ENCODE measurements at regions not wholly inside any gene's neighbourhood (a gene's known extent, or its start where the extent isn't known, plus 50 kb on each side); places are given as distances from the start of the nearest gene placed in this dataset.

- DNase-seq (ENCODE audit: low read depth, low spot score) = no peak
- no peaks in the 10 kb centered on the region for H3K36me3 Mint-ChIP-seq (ENCODE audit: low read depth)
- no peaks in the 10 kb centered on the region for H3K27me3 Mint-ChIP-seq (ENCODE audit: low read depth)
- TF ChIP-seq CTCF (conservative IDR thresholded peaks at IDR 0.05) = no peak
- no peak overlapping the region for H3K27ac Mint-ChIP-seq (ENCODE audit: unreplicated experiment)
- no peak overlapping the region for H3K4me3 Mint-ChIP-seq
- no peaks in the 10 kb centered on the region for H3K4me1 Mint-ChIP-seq
- H3K9me3 Mint-ChIP-seq = peaks cover 2% of the 10 kb centered on the region
Measured at GRCh38 chr7:85714043-85714578, 527.3 kb upstream of the SEMA3D start.

DNA sequence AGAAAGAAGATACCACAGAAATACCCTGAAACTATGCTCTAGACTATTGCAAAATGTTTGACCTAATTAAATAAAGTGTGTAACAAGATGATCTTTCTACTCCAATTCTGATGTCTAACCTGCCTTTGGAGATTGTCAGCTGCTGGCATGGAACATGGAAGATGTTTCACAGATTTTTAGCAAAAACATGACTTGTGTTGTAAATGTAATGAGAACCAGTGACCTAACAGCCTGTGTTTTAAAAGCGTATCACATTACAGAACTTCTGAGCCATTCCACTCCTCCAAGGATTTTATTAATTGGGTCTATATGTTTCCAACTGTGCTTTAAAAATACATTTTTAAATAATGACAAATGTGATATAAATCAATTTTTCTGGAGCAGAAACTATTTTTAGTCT is 526.3 kb upstream of the SEMA3D start:
- TF ChIP-seq CTCF (conservative IDR thresholded peaks at IDR 0.05) = no peak
- H3K27ac Mint-ChIP-seq (ENCODE audit: unreplicated experiment) = no peak overlapping the region
- no peaks in the 10 kb centered on the region for H3K36me3 Mint-ChIP-seq (ENCODE audit: low read depth)
- H3K4me1 Mint-ChIP-seq = no peaks in the 10 kb centered on the region
- no peak for DNase-seq (ENCODE audit: low read depth, low spot score)
- no peaks in the 10 kb centered on the region for H3K9me3 Mint-ChIP-seq
- no peak overlapping the region for H3K4me3 Mint-ChIP-seq
- H3K27me3 Mint-ChIP-seq (ENCODE audit: low read depth) = no peaks in the 10 kb centered on the region

DNA sequence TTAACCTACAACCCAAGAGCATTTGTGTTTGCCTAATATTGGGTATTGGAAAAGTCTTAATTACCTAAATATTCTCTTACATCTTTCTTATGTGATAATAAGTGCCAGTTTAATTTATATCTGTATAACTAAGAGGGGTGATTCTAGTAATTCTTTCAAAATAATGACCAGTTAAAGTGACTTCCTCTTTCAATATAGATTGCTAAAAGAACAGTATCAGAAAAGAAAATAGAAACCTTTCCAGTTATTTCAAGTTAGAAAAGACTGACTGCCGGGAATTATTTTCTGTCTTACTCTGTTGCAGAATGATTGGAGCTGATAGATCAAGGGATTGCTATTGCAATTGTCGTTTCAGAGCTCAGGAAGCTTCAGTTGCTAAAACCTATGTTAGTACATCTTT is 525.0 kb upstream of the SEMA3D start:
- Mint-ChIP-seq H3K4me1 (no peaks in the 10 kb centered on the region), H3K9me3 (no peaks in the 10 kb centered on the region), H3K27ac (ENCODE audit: unreplicated experiment) (no peak overlapping the region), H3K4me3 (no peak overlapping the region), H3K27me3 (ENCODE audit: low read depth) (no peaks in the 10 kb centered on the region), H3K36me3 (ENCODE audit: low read depth) (no peaks in the 10 kb centered on the region)
- TF ChIP-seq CTCF (conservative IDR thresholded peaks at IDR 0.05) = no peak
- DNase-seq (ENCODE audit: low read depth, low spot score) = no peak

DNA sequence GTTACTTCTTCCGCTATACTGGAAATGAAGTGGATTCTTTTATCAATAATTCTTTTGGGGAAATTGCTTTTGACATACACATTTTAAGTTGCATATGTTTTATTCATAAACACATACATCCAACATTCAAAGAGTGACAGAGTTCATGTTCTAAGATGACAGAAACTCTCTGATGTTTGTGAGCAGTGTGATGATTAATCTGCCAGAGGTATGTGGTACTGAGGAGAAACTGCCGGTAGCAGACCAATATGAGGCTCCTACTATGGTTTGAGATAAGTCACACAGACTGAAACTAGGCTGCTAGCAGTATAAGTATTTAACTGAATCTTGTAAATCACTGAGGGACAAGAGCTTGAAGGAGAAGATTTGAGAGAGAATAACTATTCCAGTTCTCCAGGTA is 524.1 kb upstream of the SEMA3D start:
- H3K4me1 Mint-ChIP-seq = no peaks in the 10 kb centered on the region
- no peak overlapping the region for H3K4me3 Mint-ChIP-seq
- no peaks in the 10 kb centered on the region for H3K36me3 Mint-ChIP-seq (ENCODE audit: low read depth)
- TF ChIP-seq CTCF (conservative IDR thresholded peaks at IDR 0.05) = no peak
- no peak overlapping the region for H3K27ac Mint-ChIP-seq (ENCODE audit: unreplicated experiment)
- H3K9me3 Mint-ChIP-seq = no peaks in the 10 kb centered on the region
- no peaks in the 10 kb centered on the region for H3K27me3 Mint-ChIP-seq (ENCODE audit: low read depth)
- DNase-seq (ENCODE audit: low read depth, low spot score) = no peak

DNA sequence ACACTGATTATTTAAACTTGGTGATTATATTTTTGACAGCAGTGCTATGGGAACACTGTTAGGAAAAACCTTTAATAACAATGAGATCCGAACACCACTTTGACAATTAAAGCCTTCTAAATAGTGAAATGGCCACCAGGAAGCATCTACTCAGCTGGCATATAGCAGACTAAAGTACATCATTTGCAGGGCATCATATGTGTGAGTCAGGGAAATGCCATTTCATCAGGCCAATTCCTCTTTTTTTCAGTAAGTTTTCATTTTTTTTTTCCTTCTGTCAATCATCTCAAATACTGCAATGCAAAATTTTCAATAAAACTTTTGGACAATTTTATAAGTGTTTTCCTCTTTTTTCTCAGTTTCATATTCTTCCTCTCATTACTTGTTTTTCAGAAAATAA is 521.4 kb upstream of the SEMA3D start:
- no peak overlapping the region for H3K27ac Mint-ChIP-seq (ENCODE audit: unreplicated experiment)
- no peaks in the 10 kb centered on the region for H3K36me3 Mint-ChIP-seq (ENCODE audit: low read depth)
- H3K27me3 Mint-ChIP-seq (ENCODE audit: low read depth) = no peaks in the 10 kb centered on the region
- no peak overlapping the region for H3K4me3 Mint-ChIP-seq
- no peak for DNase-seq (ENCODE audit: low read depth, low spot score)
- no peaks in the 10 kb centered on the region for H3K9me3 Mint-ChIP-seq
- H3K4me1 Mint-ChIP-seq = no peaks in the 10 kb centered on the region
- TF ChIP-seq CTCF (conservative IDR thresholded peaks at IDR 0.05) = no peak

DNA sequence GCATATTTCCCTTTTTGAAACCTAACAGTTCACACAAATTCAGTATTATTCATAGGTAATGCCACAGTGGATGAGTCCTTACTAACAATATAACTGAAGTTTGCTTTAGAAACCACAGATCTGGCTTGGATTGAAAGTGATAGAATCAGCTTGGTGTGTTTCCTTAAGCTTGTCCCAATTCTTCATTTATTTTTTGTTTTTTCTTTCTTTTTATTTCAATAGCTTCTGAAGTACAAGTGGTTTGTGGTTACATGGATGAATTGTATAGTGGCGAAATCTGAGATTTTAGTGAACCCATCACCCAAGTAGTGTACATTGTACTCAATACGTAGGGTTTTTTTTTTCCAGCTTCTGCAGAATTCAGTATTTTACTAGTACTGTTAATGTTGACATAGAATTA is 518.2 kb upstream of the SEMA3D start:
- H3K4me1 Mint-ChIP-seq = no peaks in the 10 kb centered on the region
- no peaks in the 10 kb centered on the region for H3K36me3 Mint-ChIP-seq (ENCODE audit: low read depth)
- H3K27ac Mint-ChIP-seq (ENCODE audit: unreplicated experiment) = no peak overlapping the region
- no peak overlapping the region for H3K4me3 Mint-ChIP-seq
- H3K9me3 Mint-ChIP-seq = no peaks in the 10 kb centered on the region
- no peak for TF ChIP-seq CTCF (conservative IDR thresholded peaks at IDR 0.05)
- DNase-seq (ENCODE audit: low read depth, low spot score) = no peak
- no peaks in the 10 kb centered on the region for H3K27me3 Mint-ChIP-seq (ENCODE audit: low read depth)

Data from neural crest cell (in vitro differentiated cells).